Keratinocyte (primary cell): ENCODE measurements at regions not wholly inside any gene's neighbourhood (a gene's known extent, or its start where the extent isn't known, plus 50 kb on each side); places are given as distances from the start of the nearest gene placed in this dataset.

Experiments used
- DNase-seq: peaks from one replicate; pipeline ENCODE4 v3.0.0-alpha.2; 2011; ENCODE audit warnings: low read depth, missing footprints, low spot score
- FAIRE-seq: peaks from 2 replicates; lab custom pipeline; 2011; peaks lifted over from hg19 to GRCh38; lab: Jason Lieb, UNC
- H2AFZ ChIP-seq: 2 replicates; pipeline ENCODE4 v1.6.0; 2012; ENCODE audit warnings: low read length, control low read depth, inconsistent platforms; ENCODE audit not compliant: control insufficient read depth
- H3K27ac ChIP-seq: 2 replicates; pipeline ENCODE4 v1.5.1; 2011; ENCODE audit warnings: low read length; ENCODE audit not compliant: control insufficient read depth, insufficient read depth
- H3K27me3 ChIP-seq: 3 replicates; pipeline ENCODE4 v1.6.0; 2011; ENCODE audit warnings: low read length; ENCODE audit not compliant: control insufficient read depth, insufficient read depth; ENCODE audit errors: extremely low read depth
- H3K36me3 ChIP-seq, 2 experiments: 2 replicates in 1 of 2; 3 replicates in 1 of 2; pipeline ENCODE4 v1.5.1; 2011; ENCODE audit warnings: low read length in 2 of 2, mild to moderate bottlenecking in 1 of 2; ENCODE audit not compliant: control insufficient read depth in 2 of 2, insufficient read depth in 2 of 2; ENCODE audit errors: extremely low read depth in 1 of 2
- H3K4me1 ChIP-seq: 3 replicates; pipeline ENCODE4 v1.5.1; 2011; ENCODE audit warnings: low read length; ENCODE audit not compliant: control insufficient read depth, insufficient read depth; ENCODE audit errors: extremely low read depth
- H3K4me2 ChIP-seq: 3 replicates; pipeline ENCODE4 v1.6.0; 2011; ENCODE audit warnings: low read depth, low read length; ENCODE audit not compliant: control insufficient read depth, insufficient read depth; ENCODE audit errors: extremely low read depth
- H3K4me3 ChIP-seq, 3 experiments: fragments of 200-600 bp in 1 of 3; sonication (generic) in 1 of 3; 2 replicates in 2 of 3; 3 replicates in 1 of 3; pipeline ENCODE4 v1.5.1; 2011 to 2016; ENCODE audit warnings: low read length in 3 of 3, mild to moderate bottlenecking in 3 of 3, control low read depth in 2 of 3, inconsistent platforms in 1 of 3, low read depth in 1 of 3, mixed read lengths in 1 of 3, mixed run types in 1 of 3, moderate library complexity in 1 of 3; ENCODE audit not compliant: control insufficient read depth in 2 of 3, insufficient read depth in 2 of 3; ENCODE audit errors: extremely low read depth in 1 of 3
- H3K79me2 ChIP-seq: 2 replicates; pipeline ENCODE4 v1.6.0; 2012; ENCODE audit warnings: low read length; ENCODE audit not compliant: control insufficient read depth, insufficient read depth
- H3K9ac ChIP-seq: 3 replicates; pipeline ENCODE4 v1.6.0; 2011; ENCODE audit warnings: low read length; ENCODE audit not compliant: control insufficient read depth, insufficient read depth; ENCODE audit errors: extremely low read depth
- H3K9me1 ChIP-seq: 3 replicates; pipeline ENCODE4 v1.6.0; 2011; ENCODE audit warnings: low read length; ENCODE audit not compliant: control insufficient read depth, insufficient read depth; ENCODE audit errors: extremely low read depth
- H3K9me3 ChIP-seq: 2 replicates; pipeline ENCODE4 v1.5.1; 2012; ENCODE audit warnings: low read depth, low read length; ENCODE audit not compliant: control insufficient read depth
- H4K20me1 ChIP-seq: 3 replicates; pipeline ENCODE4 v1.6.0; 2011; ENCODE audit warnings: low read length; ENCODE audit not compliant: control insufficient read depth, insufficient read depth; ENCODE audit errors: extremely low read depth
- EZH2 ChIP-seq: IDR thresholded peaks from one replicate; pipeline ENCODE4 v1.6.1; 2012; ENCODE audit warnings: inconsistent platforms, mild to moderate bottlenecking, low read length, moderate library complexity
- dilution Hi-C: fragments of 300-500 bp; cut with MboI; formaldehyde crosslinking; loops from one replicate; pipeline ENCODE4 v1.7.0; 2020; ENCODE audit warnings: low sequenced_read_pairs; ENCODE audit not compliant: extremely low pct_ligation_motif_present
- TF ChIP-seq, protein P1 (sequence below), 3 experiments: IDR thresholded peaks in 1 of 3; conservative IDR thresholded peaks in 1 of 3; optimal IDR thresholded peaks in 1 of 3; 2 replicates in 2 of 3; 3 replicates in 1 of 3; pipeline versions ENCODE3 to v1.5.1; 2011; ENCODE audit warnings: low read length in 3 of 3, mild to moderate bottlenecking in 3 of 3, moderate library complexity in 2 of 3, control low read depth in 1 of 3, inconsistent platforms in 1 of 3; ENCODE audit not compliant: insufficient read depth in 2 of 3; ENCODE audit errors: extremely low read depth in 1 of 3

DNA sequence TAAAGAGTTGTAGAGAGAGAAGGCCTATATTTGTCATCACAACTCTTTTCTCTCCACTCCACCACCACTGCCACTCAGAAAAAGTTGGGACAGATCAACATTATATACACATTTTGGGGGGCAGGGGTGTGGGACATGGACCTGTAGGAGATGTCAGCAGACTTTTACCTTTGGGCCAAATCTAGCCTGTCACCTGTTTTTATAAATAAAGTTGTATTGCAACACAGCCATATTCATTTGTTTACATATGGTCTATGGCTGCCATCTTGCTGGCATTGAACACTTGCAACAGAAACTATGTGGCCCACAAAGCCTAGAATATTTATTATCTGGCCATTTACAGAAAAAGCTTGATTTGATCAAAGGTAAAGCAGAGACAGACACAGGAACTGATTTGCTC, 250.7 kb downstream of the BTG1 start:
- DNase-seq (no peak), FAIRE-seq (no peak)
- H3K9me3 ChIP-seq = no peaks in the 10 kb centered on the region
- no peaks in the 10 kb centered on the region for H3K27me3 ChIP-seq
- dilution Hi-C loops = no loop called here
- no peak overlapping the region for H3K4me2 ChIP-seq
- no peak overlapping the region for H2AFZ ChIP-seq
- no peak overlapping the region for H3K4me3 ChIP-seq
- H3K36me3 ChIP-seq = no peaks in the 10 kb centered on the region
- no peaks in the 10 kb centered on the region for H3K79me2 ChIP-seq
- H3K4me1 ChIP-seq = peaks cover 8% of the 10 kb centered on the region
- H3K9ac ChIP-seq = no peak overlapping the region
- no peaks in the 10 kb centered on the region for H3K9me1 ChIP-seq
- no peak overlapping the region for H3K27ac ChIP-seq
- H4K20me1 ChIP-seq = no peaks in the 10 kb centered on the region
- TF ChIP-seq, protein P1, sequence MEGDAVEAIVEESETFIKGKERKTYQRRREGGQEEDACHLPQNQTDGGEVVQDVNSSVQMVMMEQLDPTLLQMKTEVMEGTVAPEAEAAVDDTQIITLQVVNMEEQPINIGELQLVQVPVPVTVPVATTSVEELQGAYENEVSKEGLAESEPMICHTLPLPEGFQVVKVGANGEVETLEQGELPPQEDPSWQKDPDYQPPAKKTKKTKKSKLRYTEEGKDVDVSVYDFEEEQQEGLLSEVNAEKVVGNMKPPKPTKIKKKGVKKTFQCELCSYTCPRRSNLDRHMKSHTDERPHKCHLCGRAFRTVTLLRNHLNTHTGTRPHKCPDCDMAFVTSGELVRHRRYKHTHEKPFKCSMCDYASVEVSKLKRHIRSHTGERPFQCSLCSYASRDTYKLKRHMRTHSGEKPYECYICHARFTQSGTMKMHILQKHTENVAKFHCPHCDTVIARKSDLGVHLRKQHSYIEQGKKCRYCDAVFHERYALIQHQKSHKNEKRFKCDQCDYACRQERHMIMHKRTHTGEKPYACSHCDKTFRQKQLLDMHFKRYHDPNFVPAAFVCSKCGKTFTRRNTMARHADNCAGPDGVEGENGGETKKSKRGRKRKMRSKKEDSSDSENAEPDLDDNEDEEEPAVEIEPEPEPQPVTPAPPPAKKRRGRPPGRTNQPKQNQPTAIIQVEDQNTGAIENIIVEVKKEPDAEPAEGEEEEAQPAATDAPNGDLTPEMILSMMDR (optimal IDR thresholded peaks at IDR 0.05 in 1 of 3, IDR thresholded peaks at IDR 0.05 in 1 of 3, conservative IDR thresholded peaks at IDR 0.05 in 1 of 3; ENCODE audit: extremely low read depth in 1 of 3, insufficient read depth in 2 of 3, low read length in 3 of 3) = no peak
- TF ChIP-seq EZH2 = no peak

DNA sequence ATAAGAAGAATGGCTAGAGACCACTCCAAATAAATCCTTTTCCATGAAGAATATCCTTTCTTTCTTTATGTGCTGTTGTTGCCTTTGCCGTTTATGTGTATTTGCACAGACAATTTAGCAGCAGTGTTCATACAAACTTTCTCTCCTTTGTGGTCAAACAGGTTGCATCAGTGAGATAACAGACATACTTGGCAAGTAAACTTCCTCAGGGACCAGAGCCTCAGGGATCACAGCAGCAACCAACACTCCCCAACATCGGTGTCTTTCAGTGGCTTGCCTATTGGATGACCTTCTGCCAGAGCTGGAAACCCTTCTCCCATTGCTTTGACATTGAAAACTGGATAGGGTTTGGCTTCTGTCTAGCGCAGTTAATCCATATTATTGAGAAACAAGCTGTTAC, 252.2 kb downstream of the BTG1 start:
- H2AFZ ChIP-seq = no peak overlapping the region
- TF ChIP-seq, protein P1 (optimal IDR thresholded peaks at IDR 0.05 in 1 of 3, IDR thresholded peaks at IDR 0.05 in 1 of 3, conservative IDR thresholded peaks at IDR 0.05 in 1 of 3; ENCODE audit: extremely low read depth in 1 of 3, insufficient read depth in 2 of 3, low read length in 3 of 3) = no peak
- TF ChIP-seq EZH2 = no peak
- no peaks in the 10 kb centered on the region for H3K36me3 ChIP-seq
- dilution Hi-C loops = no loop called here
- H3K4me2 ChIP-seq = no peak overlapping the region
- H3K27me3 ChIP-seq = no peaks in the 10 kb centered on the region
- FAIRE-seq (no peak), DNase-seq (no peak)
- H3K79me2 ChIP-seq = no peaks in the 10 kb centered on the region
- H4K20me1 ChIP-seq = no peaks in the 10 kb centered on the region
- no peaks in the 10 kb centered on the region for H3K9me3 ChIP-seq
- no peak overlapping the region for H3K4me3 ChIP-seq
- no peak overlapping the region for H3K27ac ChIP-seq
- H3K9ac ChIP-seq = no peak overlapping the region
- no peaks in the 10 kb centered on the region for H3K9me1 ChIP-seq
- H3K4me1 ChIP-seq = peaks cover 10% of the 10 kb centered on the region
